Upper lobe of left lung (tissue), 6 donors: ENCODE measurements at regions not wholly inside any gene's neighbourhood (a gene's known extent, or its start where the extent isn't known, plus 50 kb on each side); places are given as distances from the start of the nearest gene placed in this dataset.

Source experiments
- ATAC-seq, 2 donors: fragments of 200-7000 bp; cut with Tn5 transposase; one replicate each; pipeline ENCODE4 v1.9.1; 2022; ENCODE audit warnings: mild to moderate bottlenecking in 2 of 2, moderate library complexity in 2 of 2; ENCODE audit not compliant: low FRiP score in 2 of 2
- DNase-seq, 2 donors: peaks; one replicate each; pipeline ENCODE4 v3.0.0-alpha.2; 2019 to 2020
- H3K27ac ChIP-seq, 4 donors: fragments of 200-600 bp; sonication (generic); one replicate each; pipeline ENCODE4 v1.5.1; 2016 to 2019
- H3K27me3 ChIP-seq, 4 donors: fragments of 200-600 bp; sonication (generic); one replicate each; pipeline ENCODE4 v1.5.1; 2017 to 2019
- H3K36me3 ChIP-seq, 4 donors: fragments of 200-600 bp; sonication (generic); one replicate each; pipeline ENCODE4 v1.5.1; 2016 to 2019
- H3K4me1 ChIP-seq, 4 donors: fragments of 200-600 bp; sonication (generic); one replicate each; pipeline ENCODE4 v1.5.1; 2018 to 2019
- H3K4me3 ChIP-seq, 4 donors: fragments of 200-600 bp; sonication (generic); one replicate each; pipeline ENCODE4 v1.5.1; 2017 to 2019; ENCODE audit warnings: mild to moderate bottlenecking in 2 of 4, moderate library complexity in 1 of 4
- H3K9me3 ChIP-seq, 4 donors: fragments of 200-600 bp; sonication (generic); one replicate each; pipeline ENCODE4 v1.5.1; 2018 to 2019
- CTCF ChIP-seq, 6 experiments: fragments of 450-650 bp in 4 of 6; fragments of 200-600 bp in 2 of 6; sonication (generic) in 2 of 6; IDR thresholded peaks; one replicate each; pipeline ENCODE4 v1.5.1; 2016 to 2019; ENCODE audit warnings: antibody characterized with exemption in 6 of 6
- EP300 ChIP-seq, 4 donors: sonication (generic); formaldehyde crosslinking; IDR thresholded peaks; one replicate each; pipeline ENCODE4 v1.5.1; 2017; ENCODE audit warnings: antibody characterized with exemption in 4 of 4, control low read depth in 2 of 4
- POLR2A ChIP-seq, 4 donors: fragments of 450-650 bp; IDR thresholded peaks; one replicate each; pipeline ENCODE4 v1.5.1; 2016 to 2017; ENCODE audit warnings: antibody characterized with exemption in 4 of 4, mild to moderate bottlenecking in 2 of 4
- POLR2AphosphoS5 ChIP-seq, 2 donors: sonication (generic); formaldehyde crosslinking; IDR thresholded peaks; one replicate each; pipeline ENCODE4 v1.5.1; 2017; ENCODE audit warnings: antibody characterized with exemption in 2 of 2
- WGBS, 2 donors: methylation state at CpG; one replicate each; pipeline ENCODE4 v1.1.5; 2017 to 2018; 5-methylcytosine and 5-hydroxymethylcytosine counted together
- donor health status: DM: no; HTN: no; CAD: no; lungs with moderate emphysema.
- donor health status: DM: no; HTN: yes; CAD: no; lungs with severe emphysema.

GRCh38 chr17:73774852-73775251 is 130.6 kb upstream of the SDK2 start:
- no peak overlapping the region for H3K4me3 ChIP-seq
- no peaks in the 10 kb centered on the region for H3K36me3 ChIP-seq
- H3K9me3 ChIP-seq = no peaks in the 10 kb centered on the region
- ATAC-seq (no peak), DNase-seq (no peak)
- TF ChIP-seq POLR2A (IDR thresholded peaks at IDR 0.05) (no peak), EP300 (IDR thresholded peaks at IDR 0.05) (no peak), CTCF (IDR thresholded peaks at IDR 0.05) (no peak), POLR2AphosphoS5 (IDR thresholded peaks at IDR 0.05) (no peak)
- 81 to 88% methylated on average over 7 of the region's 7 CpGs for WGBS, 2 donors
- peaks cover 11 to 24% (median 16%) of the 10 kb centered on the region in 4 donors for H3K4me1 ChIP-seq
- H3K27me3 ChIP-seq = no peaks in the 10 kb centered on the region
- no peak overlapping the region for H3K27ac ChIP-seq

GRCh38 chr17:73776351-73777130 is 132.3 kb upstream of the SDK2 start:
- peak; percentile 16 to 35 for ATAC-seq
- TF ChIP-seq POLR2AphosphoS5 (IDR thresholded peaks at IDR 0.05) (no peak), CTCF (IDR thresholded peaks at IDR 0.05) (no peak), POLR2A (IDR thresholded peaks at IDR 0.05) (no peak), EP300 (IDR thresholded peaks at IDR 0.05) (no peak)

GRCh38 chr17:73777131-73777449 is 132.8 kb upstream of the SDK2 start:
- H3K4me3 ChIP-seq = no peak overlapping the region
- no peaks in the 10 kb centered on the region for H3K9me3 ChIP-seq
- DNase-seq = no peak
- H3K4me1 ChIP-seq = peaks cover 0 to 2% (median 0%) of the 10 kb centered on the region in 4 donors
- 52 to 75% methylated on average over 7 of the region's 7 CpGs for WGBS, 2 donors
- H3K27me3 ChIP-seq = no peaks in the 10 kb centered on the region
- peak in 1 of 4 donors; percentile 33 for TF ChIP-seq EP300 (IDR thresholded peaks at IDR 0.05)
- peak; percentile 73 for TF ChIP-seq POLR2AphosphoS5 (IDR thresholded peaks at IDR 0.05)
- no peak for TF ChIP-seq CTCF (IDR thresholded peaks at IDR 0.05)
- peak; percentile 49 to 70 for ATAC-seq
- H3K36me3 ChIP-seq = no peaks in the 10 kb centered on the region
- peak overlapping the region in 3 of 4 donors; percentile 13 to 71 (median 51) for H3K27ac ChIP-seq

More at GRCh38 chr17:73776351-73777130, 132.3 kb upstream of the SDK2 start:
- WGBS, 2 donors = 83 to 89% methylated on average over 21 of the region's 21 CpGs
- Histone ChIP-seq H3K27ac (peak overlapping the region in 3 of 4 donors; percentile 20 to 65 (median 40)), H3K4me1 (peaks cover 0 to 8% (median under 1%) of the 10 kb centered on the region in 4 donors), H3K27me3 (no peaks in the 10 kb centered on the region), H3K4me3 (no peak overlapping the region), H3K9me3 (no peaks in the 10 kb centered on the region), H3K36me3 (no peaks in the 10 kb centered on the region)
- no peak for DNase-seq

GRCh38 chr17:73782231-73782630 is 138.0 kb upstream of the SDK2 start:
- H3K9me3 ChIP-seq = no peaks in the 10 kb centered on the region
- 47% methylated on average over 6 of the region's 6 CpGs for WGBS, 2 donors
- DNase-seq (no peak), ATAC-seq (no peak)
- no peaks in the 10 kb centered on the region for H3K27me3 ChIP-seq
- H3K4me1 ChIP-seq = no peaks in the 10 kb centered on the region
- TF ChIP-seq EP300 (IDR thresholded peaks at IDR 0.05) (no peak), CTCF (IDR thresholded peaks at IDR 0.05) (no peak), POLR2A (IDR thresholded peaks at IDR 0.05) (no peak), POLR2AphosphoS5 (IDR thresholded peaks at IDR 0.05) (no peak)
- H3K36me3 ChIP-seq = no peaks in the 10 kb centered on the region
- H3K27ac ChIP-seq = no peak overlapping the region
- H3K4me3 ChIP-seq = no peak overlapping the region
